ENCODE measurements at regions not wholly inside any gene's neighbourhood (a gene's known extent, or its start where the extent isn't known, plus 50 kb on each side); places are given as distances from the start of the nearest gene placed in this dataset.

DNA sequence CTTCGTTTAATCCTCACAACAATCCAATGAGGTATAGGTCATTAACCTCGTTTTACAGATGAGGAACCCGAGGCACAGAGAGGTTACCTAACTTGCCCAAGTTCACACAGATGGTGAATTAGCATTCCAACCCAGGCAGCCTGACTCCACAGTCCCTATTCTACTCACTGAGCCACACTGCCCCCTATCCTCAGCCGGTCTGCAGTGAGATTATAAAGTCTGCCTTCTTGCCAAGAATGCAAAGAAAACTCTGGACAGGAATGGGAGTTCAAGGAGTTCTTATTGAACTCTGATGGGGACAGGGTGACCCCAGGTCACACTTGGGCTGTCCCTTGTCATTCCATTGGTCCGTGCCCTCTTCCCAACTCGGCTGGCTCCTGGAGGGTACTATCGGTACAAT is 94.0 kb upstream of the KCNK12 start:
- no peaks in the 10 kb centered on the region for H3K36me3 Mint-ChIP-seq (ENCODE audit: insufficient read depth)
- H3K27ac Mint-ChIP-seq: no peak overlapping the region
- TF ChIP-seq, protein P1, sequence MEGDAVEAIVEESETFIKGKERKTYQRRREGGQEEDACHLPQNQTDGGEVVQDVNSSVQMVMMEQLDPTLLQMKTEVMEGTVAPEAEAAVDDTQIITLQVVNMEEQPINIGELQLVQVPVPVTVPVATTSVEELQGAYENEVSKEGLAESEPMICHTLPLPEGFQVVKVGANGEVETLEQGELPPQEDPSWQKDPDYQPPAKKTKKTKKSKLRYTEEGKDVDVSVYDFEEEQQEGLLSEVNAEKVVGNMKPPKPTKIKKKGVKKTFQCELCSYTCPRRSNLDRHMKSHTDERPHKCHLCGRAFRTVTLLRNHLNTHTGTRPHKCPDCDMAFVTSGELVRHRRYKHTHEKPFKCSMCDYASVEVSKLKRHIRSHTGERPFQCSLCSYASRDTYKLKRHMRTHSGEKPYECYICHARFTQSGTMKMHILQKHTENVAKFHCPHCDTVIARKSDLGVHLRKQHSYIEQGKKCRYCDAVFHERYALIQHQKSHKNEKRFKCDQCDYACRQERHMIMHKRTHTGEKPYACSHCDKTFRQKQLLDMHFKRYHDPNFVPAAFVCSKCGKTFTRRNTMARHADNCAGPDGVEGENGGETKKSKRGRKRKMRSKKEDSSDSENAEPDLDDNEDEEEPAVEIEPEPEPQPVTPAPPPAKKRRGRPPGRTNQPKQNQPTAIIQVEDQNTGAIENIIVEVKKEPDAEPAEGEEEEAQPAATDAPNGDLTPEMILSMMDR (IDR thresholded peaks at IDR 0.05; ENCODE audit: unreplicated experiment): no peak
- DNase-seq (ENCODE audit: low spot score, unreplicated experiment): no peak
- no peaks in the 10 kb centered on the region for H3K9me3 Mint-ChIP-seq (ENCODE audit: low read depth)
- H3K27me3 Mint-ChIP-seq: peaks cover 2% of the 10 kb centered on the region
- no peaks in the 10 kb centered on the region for H3K4me1 Mint-ChIP-seq (ENCODE audit: low read depth)
- no peak overlapping the region for H3K4me3 Mint-ChIP-seq (ENCODE audit: low read depth)

DNA sequence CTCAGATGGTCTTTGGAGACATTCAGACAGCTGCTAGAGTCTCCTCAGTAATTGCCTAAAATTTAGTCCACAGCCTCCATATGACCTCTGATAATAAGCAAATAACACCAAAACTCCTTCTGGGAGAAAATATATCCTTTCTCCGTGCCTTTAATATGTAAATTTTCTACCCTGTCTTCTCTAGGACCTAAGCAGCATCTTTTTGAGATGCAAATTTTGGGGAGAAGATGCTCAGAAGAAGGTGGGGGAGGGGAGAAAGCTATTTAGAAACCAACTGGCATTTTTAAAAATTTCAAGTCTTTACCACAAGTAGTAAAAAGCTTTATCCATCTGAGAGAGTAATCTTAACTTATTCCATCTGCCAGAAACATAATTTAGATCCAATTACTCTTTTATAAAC is 91.8 kb upstream of the KCNK12 start:
- Mint-ChIP-seq H3K27ac (no peak overlapping the region), H3K4me3 (ENCODE audit: low read depth) (no peak overlapping the region), H3K27me3 (peaks cover 2% of the 10 kb centered on the region), H3K9me3 (ENCODE audit: low read depth) (no peaks in the 10 kb centered on the region), H3K36me3 (ENCODE audit: insufficient read depth) (no peaks in the 10 kb centered on the region), H3K4me1 (ENCODE audit: low read depth) (no peaks in the 10 kb centered on the region)
- TF ChIP-seq, protein P1 (IDR thresholded peaks at IDR 0.05; ENCODE audit: unreplicated experiment): no peak
- no peak for DNase-seq (ENCODE audit: low spot score, unreplicated experiment)

DNA sequence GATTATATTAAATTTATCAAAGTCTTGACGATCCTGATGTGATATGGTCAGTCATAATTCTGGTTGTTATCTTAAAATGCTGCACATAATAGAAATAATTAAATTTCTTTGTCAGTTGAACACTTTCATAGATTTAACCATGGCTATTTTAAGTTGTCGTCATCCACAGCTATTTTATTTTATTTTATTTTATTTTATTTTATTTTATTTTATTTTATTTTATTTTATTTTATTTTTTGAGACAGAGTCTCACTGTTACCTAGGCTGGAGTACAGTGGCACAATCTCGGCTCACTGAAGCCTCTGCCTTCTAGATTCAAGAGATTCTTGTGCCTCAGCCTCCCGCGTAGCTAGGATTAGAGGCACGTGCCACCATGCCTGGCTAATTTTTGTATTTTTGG is 90.5 kb upstream of the KCNK12 start:
- Mint-ChIP-seq H3K36me3 (ENCODE audit: insufficient read depth) (no peaks in the 10 kb centered on the region), H3K9me3 (ENCODE audit: low read depth) (no peaks in the 10 kb centered on the region), H3K4me1 (ENCODE audit: low read depth) (no peaks in the 10 kb centered on the region), H3K4me3 (ENCODE audit: low read depth) (no peak overlapping the region), H3K27ac (no peak overlapping the region), H3K27me3 (peaks cover 2% of the 10 kb centered on the region)
- TF ChIP-seq, protein P1 (IDR thresholded peaks at IDR 0.05; ENCODE audit: unreplicated experiment): no peak
- DNase-seq (ENCODE audit: low spot score, unreplicated experiment): no peak

DNA sequence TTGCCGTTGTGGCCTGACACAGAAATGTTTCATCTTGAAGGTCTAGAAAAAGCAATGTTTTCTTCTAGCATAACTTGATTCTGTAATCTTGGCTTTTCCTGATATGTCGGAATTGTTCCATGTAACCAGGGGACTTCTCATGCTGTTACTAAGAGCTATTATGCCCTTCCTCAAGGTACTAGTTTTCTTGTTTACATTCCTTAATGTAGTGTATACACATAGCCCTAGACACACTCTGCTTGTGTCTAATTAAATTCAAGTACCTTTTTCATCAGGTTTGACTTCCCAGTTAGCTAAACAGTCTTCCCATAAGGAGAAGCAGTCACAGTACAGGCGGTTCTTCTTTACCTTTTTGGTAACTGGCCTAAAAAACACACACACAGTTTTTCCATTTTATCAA is 89.4 kb upstream of the KCNK12 start:
- Mint-ChIP-seq H3K9me3 (ENCODE audit: low read depth) (no peaks in the 10 kb centered on the region), H3K4me1 (ENCODE audit: low read depth) (no peaks in the 10 kb centered on the region), H3K4me3 (ENCODE audit: low read depth) (no peak overlapping the region), H3K27me3 (peaks cover 2% of the 10 kb centered on the region), H3K36me3 (ENCODE audit: insufficient read depth) (no peaks in the 10 kb centered on the region), H3K27ac (no peak overlapping the region)
- TF ChIP-seq, protein P1 (IDR thresholded peaks at IDR 0.05; ENCODE audit: unreplicated experiment): no peak
- DNase-seq (ENCODE audit: low spot score, unreplicated experiment): no peak

DNA sequence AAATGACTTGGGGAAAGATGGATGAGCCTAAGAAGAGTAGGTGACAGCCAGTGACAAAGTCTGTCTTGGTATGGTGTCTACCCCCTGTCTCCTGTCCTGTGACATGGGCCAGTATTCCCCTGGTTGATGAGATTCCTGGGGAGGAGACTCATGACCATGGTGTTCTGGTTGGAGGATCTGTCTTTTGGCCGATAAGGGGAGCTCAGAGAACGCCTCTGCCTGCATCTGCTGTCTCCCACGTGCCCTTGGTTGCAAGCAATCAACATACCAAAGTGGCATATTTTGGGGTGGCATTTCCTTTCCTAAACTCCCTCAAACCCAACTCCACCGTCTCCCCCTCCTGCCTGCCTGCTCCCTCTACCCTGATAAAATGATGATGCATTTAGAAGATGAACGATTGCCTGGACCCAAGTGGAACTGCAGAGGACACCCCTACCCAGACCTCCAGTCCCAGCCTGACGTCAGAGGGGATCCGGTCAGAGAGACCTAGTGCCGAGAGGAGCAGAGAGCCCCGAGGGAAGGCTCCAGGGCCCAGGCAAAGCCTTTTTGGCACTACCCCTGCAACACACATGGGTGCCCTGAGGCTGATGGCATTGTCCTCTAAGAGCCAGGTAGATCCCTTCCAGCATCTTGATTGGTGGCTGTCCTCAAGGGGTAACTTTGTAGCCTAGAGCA is 88.0 kb upstream of the KCNK12 start:
- no peak for DNase-seq (ENCODE audit: low spot score, unreplicated experiment)
- Mint-ChIP-seq H3K4me1 (ENCODE audit: low read depth) (peaks cover 8% of the 10 kb centered on the region), H3K27ac (no peak overlapping the region), H3K27me3 (peaks cover 2% of the 10 kb centered on the region), H3K9me3 (ENCODE audit: low read depth) (no peaks in the 10 kb centered on the region), H3K4me3 (ENCODE audit: low read depth) (no peak overlapping the region), H3K36me3 (ENCODE audit: insufficient read depth) (no peaks in the 10 kb centered on the region)
- TF ChIP-seq, protein P1 (IDR thresholded peaks at IDR 0.05; ENCODE audit: unreplicated experiment): no peak
